G401 (cell line): ENCODE measurements at regions not wholly inside any gene's neighbourhood (a gene's known extent, or its start where the extent isn't known, plus 50 kb on each side); places are given as distances from the start of the nearest gene placed in this dataset.

Source experiments
- DNase-seq: peaks from one replicate; pipeline ENCODE4 v3.0.0-alpha.2; 2015; ENCODE audit warnings: low spot score
- in situ Hi-C: cut with HindIII; loops from 2 replicates; pipeline ENCODE4 v1.10.0; 2016; ENCODE audit warnings: low sequenced_read_pairs, mixed read lengths

- in situ Hi-C loops: no loop called here
- DNase-seq: no peak
Measured at GRCh38 chr1:34400675-34401074, 224.0 kb downstream of the C1orf94 start.

GRCh38 chr1:34403156-34403555 lies 226.4 kb downstream of the C1orf94 start:
- in situ Hi-C loops: no loop called here
- no peak for DNase-seq

GRCh38 chr1:34404804-34405203 lies 228.1 kb downstream of the C1orf94 start:
- in situ Hi-C loops: no loop called here

GRCh38 chr1:34405266-34405959 lies 228.7 kb downstream of the C1orf94 start:
- in situ Hi-C loops: no loop called here
- no peak for DNase-seq

More at GRCh38 chr1:34404804-34405203, 228.1 kb downstream of the C1orf94 start:
- DNase-seq: no peak

- in situ Hi-C loops: no loop called here
- no peak for DNase-seq
Measured at GRCh38 chr1:34406377-34406776, 229.7 kb downstream of the C1orf94 start.

GRCh38 chr1:34406833-34407539 lies 230.3 kb downstream of the C1orf94 start:
- in situ Hi-C loops: no loop called here
- DNase-seq: no peak

- DNase-seq: no peak
- in situ Hi-C loops: no loop called here
Measured at GRCh38 chr1:34408011-34408410, 231.3 kb downstream of the C1orf94 start.

GRCh38 chr1:34409689-34410229 lies 233.1 kb downstream of the C1orf94 start:
- in situ Hi-C loops: no loop called here

GRCh38 chr1:34412598-34413370 lies 236.1 kb downstream of the C1orf94 start:
- DNase-seq: no peak
- in situ Hi-C loops: no loop called here

More at GRCh38 chr1:34409689-34410229, 233.1 kb downstream of the C1orf94 start:
- DNase-seq: no peak

GRCh38 chr1:34415140-34415539 lies 238.4 kb downstream of the C1orf94 start:
- no peak for DNase-seq
- in situ Hi-C loops: no loop called here

- in situ Hi-C loops: no loop called here
- DNase-seq: no peak
Measured at GRCh38 chr1:34418166-34418565, 241.5 kb downstream of the C1orf94 start.

- no peak for DNase-seq
- in situ Hi-C loops: no loop called here
Measured at GRCh38 chr1:34419663-34420136, 243.0 kb downstream of the C1orf94 start.

- in situ Hi-C loops: no loop called here
- no peak for DNase-seq
Measured at GRCh38 chr1:34425046-34425445, 248.3 kb downstream of the C1orf94 start.

- DNase-seq: no peak
- in situ Hi-C loops: no loop called here
Measured at GRCh38 chr1:34425785-34426184, 249.1 kb downstream of the C1orf94 start.

- DNase-seq: no peak
- in situ Hi-C loops: no loop called here
Measured at GRCh38 chr1:34426325-34426896, 249.7 kb downstream of the C1orf94 start.

- in situ Hi-C loops: no loop called here
- DNase-seq: no peak
Measured at GRCh38 chr1:34427170-34427569, 250.5 kb downstream of the C1orf94 start.

- DNase-seq: no peak
- in situ Hi-C loops: no loop called here
Measured at GRCh38 chr1:34433099-34433498, 256.4 kb downstream of the C1orf94 start.

- in situ Hi-C loops: no loop called here
Measured at GRCh38 chr1:34436836-34437235, 260.1 kb downstream of the C1orf94 start.

More at GRCh38 chr1:34436836-34437235, 260.1 kb downstream of the C1orf94 start:
- DNase-seq: no peak
